ENCODE measurements at regions not wholly inside any gene's neighbourhood (a gene's known extent, or its start where the extent isn't known, plus 50 kb on each side); places are given as distances from the start of the nearest gene placed in this dataset.

DNA sequence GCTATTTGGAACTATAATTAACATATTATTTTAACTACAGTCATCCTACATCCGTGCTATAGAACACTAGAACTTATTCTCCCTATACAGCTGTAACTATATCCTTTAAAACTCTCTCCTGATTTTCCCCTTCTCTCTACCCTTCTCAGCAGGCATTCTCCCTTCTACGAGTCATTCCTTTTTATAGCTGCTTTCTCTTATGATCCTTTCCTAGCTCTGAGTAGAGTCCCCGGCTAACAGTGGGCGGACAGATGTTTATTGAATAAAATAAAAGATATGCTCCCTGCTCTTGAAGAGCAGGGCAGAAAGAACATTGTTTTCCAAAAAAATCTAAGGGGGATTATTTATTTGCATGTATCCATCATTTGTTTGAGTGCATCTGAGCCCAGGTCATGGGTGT lies 246.5 kb upstream of the TMTC4 start:
- TF ChIP-seq, protein P1, sequence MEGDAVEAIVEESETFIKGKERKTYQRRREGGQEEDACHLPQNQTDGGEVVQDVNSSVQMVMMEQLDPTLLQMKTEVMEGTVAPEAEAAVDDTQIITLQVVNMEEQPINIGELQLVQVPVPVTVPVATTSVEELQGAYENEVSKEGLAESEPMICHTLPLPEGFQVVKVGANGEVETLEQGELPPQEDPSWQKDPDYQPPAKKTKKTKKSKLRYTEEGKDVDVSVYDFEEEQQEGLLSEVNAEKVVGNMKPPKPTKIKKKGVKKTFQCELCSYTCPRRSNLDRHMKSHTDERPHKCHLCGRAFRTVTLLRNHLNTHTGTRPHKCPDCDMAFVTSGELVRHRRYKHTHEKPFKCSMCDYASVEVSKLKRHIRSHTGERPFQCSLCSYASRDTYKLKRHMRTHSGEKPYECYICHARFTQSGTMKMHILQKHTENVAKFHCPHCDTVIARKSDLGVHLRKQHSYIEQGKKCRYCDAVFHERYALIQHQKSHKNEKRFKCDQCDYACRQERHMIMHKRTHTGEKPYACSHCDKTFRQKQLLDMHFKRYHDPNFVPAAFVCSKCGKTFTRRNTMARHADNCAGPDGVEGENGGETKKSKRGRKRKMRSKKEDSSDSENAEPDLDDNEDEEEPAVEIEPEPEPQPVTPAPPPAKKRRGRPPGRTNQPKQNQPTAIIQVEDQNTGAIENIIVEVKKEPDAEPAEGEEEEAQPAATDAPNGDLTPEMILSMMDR (IDR thresholded peaks at IDR 0.05), result no peak
- TF ChIP-seq POLR2A (IDR thresholded peaks at IDR 0.05), result no peak
